ENCODE measurements at regions not wholly inside any gene's neighbourhood (a gene's known extent, or its start where the extent isn't known, plus 50 kb on each side); places are given as distances from the start of the nearest gene placed in this dataset.

DNA sequence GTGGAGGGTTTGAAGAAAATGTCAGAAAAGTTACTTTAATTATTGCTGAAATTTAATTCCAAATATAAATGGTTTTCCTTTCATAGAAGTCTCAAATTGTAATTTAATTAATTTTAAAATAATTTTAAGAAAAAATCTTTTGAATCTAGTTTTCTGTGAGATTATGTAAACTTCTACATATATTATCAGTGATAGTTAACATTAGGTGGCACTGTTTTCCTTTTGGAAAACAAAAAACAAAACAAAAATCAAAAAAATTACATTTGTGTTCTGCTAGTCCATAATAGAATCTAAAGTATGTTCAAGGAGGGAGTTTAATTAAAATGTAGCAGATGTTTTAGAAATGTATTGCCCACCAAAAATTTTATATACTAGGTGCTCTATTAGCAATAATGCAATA is 1456.7 kb downstream of the REEP3 start (continued):
- TF ChIP-seq ZC3H10 (CRISPR knock-in tag; IDR thresholded peaks at IDR 0.05): no peak
- TF ChIP-seq, protein P1, sequence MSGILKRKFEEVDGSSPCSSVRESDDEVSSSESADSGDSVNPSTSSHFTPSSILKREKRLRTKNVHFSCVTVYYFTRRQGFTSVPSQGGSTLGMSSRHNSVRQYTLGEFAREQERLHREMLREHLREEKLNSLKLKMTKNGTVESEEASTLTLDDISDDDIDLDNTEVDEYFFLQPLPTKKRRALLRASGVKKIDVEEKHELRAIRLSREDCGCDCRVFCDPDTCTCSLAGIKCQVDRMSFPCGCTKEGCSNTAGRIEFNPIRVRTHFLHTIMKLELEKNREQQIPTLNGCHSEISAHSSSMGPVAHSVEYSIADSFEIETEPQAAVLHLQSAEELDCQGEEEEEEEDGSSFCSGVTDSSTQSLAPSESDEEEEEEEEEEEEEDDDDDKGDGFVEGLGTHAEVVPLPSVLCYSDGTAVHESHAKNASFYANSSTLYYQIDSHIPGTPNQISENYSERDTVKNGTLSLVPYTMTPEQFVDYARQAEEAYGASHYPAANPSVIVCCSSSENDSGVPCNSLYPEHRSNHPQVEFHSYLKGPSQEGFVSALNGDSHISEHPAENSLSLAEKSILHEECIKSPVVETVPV (CRISPR knock-in tag; IDR thresholded peaks at IDR 0.05): no peak

DNA sequence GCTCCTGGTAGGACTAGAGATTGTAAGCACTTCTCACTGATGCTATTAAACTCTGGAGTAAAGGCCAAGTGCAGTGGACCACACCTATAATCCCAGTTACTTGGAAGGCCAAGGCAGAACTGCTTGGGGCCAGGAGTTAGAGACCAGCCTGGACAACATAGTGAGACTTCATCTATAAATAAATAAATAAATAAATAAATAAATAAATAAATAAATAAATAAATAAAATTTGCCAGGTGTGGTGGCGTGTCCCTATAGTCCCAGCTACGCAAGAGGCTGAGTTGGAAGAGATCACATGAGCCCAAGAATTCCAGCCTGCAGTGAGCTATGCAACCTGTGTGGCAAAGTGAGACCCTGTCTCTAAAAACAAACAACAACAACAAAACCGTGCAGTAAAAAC is 1475.7 kb downstream of the REEP3 start:
- TF ChIP-seq OSR1 (CRISPR knock-in tag; IDR thresholded peaks at IDR 0.05): no peak
- TF ChIP-seq ISL1 (CRISPR knock-in tag; IDR thresholded peaks at IDR 0.05): no peak
- TF ChIP-seq CSDC2 (CRISPR knock-in tag; IDR thresholded peaks at IDR 0.05): no peak
- TF ChIP-seq TCF4 (CRISPR knock-in tag; IDR thresholded peaks at IDR 0.05; ENCODE audit: borderline replicate concordance): no peak
- no peak for TF ChIP-seq PPARA (CRISPR knock-in tag; IDR thresholded peaks at IDR 0.05; ENCODE audit: borderline replicate concordance)
- no peak for TF ChIP-seq BACH2 (CRISPR knock-in tag; IDR thresholded peaks at IDR 0.05; ENCODE audit: borderline replicate concordance)
- TF ChIP-seq, protein P2, sequence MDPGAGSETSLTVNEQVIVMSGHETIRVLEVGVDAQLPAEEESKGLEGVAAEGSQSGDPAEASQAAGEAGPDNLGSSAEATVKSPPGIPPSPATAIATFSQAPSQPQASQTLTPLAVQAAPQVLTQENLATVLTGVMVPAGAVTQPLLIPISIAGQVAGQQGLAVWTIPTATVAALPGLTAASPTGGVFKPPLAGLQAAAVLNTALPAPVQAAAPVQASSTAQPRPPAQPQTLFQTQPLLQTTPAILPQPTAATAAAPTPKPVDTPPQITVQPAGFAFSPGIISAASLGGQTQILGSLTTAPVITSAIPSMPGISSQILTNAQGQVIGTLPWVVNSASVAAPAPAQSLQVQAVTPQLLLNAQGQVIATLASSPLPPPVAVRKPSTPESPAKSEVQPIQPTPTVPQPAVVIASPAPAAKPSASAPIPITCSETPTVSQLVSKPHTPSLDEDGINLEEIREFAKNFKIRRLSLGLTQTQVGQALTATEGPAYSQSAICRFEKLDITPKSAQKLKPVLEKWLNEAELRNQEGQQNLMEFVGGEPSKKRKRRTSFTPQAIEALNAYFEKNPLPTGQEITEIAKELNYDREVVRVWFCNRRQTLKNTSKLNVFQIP (CRISPR knock-in tag; IDR thresholded peaks at IDR 0.05; ENCODE audit: borderline replicate concordance, low read depth): no peak
- TF ChIP-seq ZC3H10 (CRISPR knock-in tag; IDR thresholded peaks at IDR 0.05): no peak
- TF ChIP-seq ESRRG (CRISPR knock-in tag; IDR thresholded peaks at IDR 0.05): no peak
- no peak for TF ChIP-seq ARNTL (CRISPR knock-in tag; IDR thresholded peaks at IDR 0.05; ENCODE audit: borderline replicate concordance, low read depth)
- no peak for TF ChIP-seq SNAI2 (CRISPR knock-in tag; IDR thresholded peaks at IDR 0.05)
- TF ChIP-seq TOX (CRISPR knock-in tag; IDR thresholded peaks at IDR 0.05; ENCODE audit: borderline replicate concordance): no peak
- TF ChIP-seq, protein P3, sequence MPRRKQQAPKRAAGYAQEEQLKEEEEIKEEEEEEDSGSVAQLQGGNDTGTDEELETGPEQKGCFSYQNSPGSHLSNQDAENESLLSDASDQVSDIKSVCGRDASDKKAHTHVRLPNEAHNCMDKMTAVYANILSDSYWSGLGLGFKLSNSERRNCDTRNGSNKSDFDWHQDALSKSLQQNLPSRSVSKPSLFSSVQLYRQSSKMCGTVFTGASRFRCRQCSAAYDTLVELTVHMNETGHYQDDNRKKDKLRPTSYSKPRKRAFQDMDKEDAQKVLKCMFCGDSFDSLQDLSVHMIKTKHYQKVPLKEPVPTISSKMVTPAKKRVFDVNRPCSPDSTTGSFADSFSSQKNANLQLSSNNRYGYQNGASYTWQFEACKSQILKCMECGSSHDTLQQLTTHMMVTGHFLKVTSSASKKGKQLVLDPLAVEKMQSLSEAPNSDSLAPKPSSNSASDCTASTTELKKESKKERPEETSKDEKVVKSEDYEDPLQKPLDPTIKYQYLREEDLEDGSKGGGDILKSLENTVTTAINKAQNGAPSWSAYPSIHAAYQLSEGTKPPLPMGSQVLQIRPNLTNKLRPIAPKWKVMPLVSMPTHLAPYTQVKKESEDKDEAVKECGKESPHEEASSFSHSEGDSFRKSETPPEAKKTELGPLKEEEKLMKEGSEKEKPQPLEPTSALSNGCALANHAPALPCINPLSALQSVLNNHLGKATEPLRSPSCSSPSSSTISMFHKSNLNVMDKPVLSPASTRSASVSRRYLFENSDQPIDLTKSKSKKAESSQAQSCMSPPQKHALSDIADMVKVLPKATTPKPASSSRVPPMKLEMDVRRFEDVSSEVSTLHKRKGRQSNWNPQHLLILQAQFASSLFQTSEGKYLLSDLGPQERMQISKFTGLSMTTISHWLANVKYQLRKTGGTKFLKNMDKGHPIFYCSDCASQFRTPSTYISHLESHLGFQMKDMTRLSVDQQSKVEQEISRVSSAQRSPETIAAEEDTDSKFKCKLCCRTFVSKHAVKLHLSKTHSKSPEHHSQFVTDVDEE (CRISPR knock-in tag; IDR thresholded peaks at IDR 0.05): no peak
- TF ChIP-seq ZNF70 (CRISPR knock-in tag; IDR thresholded peaks at IDR 0.05): no peak
- no peak for TF ChIP-seq ZFP30 (CRISPR knock-in tag; IDR thresholded peaks at IDR 0.05)
- no peak for TF ChIP-seq ZNF565 (CRISPR knock-in tag; conservative IDR thresholded peaks at IDR 0.05; ENCODE audit: low read depth)
- TF ChIP-seq, protein P4, sequence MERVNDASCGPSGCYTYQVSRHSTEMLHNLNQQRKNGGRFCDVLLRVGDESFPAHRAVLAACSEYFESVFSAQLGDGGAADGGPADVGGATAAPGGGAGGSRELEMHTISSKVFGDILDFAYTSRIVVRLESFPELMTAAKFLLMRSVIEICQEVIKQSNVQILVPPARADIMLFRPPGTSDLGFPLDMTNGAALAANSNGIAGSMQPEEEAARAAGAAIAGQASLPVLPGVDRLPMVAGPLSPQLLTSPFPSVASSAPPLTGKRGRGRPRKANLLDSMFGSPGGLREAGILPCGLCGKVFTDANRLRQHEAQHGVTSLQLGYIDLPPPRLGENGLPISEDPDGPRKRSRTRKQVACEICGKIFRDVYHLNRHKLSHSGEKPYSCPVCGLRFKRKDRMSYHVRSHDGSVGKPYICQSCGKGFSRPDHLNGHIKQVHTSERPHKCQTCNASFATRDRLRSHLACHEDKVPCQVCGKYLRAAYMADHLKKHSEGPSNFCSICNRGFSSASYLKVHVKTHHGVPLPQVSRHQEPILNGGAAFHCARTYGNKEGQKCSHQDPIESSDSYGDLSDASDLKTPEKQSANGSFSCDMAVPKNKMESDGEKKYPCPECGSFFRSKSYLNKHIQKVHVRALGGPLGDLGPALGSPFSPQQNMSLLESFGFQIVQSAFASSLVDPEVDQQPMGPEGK (CRISPR knock-in tag; IDR thresholded peaks at IDR 0.05; ENCODE audit: borderline replicate concordance): no peak
- ATAC-seq: no peak

DNA sequence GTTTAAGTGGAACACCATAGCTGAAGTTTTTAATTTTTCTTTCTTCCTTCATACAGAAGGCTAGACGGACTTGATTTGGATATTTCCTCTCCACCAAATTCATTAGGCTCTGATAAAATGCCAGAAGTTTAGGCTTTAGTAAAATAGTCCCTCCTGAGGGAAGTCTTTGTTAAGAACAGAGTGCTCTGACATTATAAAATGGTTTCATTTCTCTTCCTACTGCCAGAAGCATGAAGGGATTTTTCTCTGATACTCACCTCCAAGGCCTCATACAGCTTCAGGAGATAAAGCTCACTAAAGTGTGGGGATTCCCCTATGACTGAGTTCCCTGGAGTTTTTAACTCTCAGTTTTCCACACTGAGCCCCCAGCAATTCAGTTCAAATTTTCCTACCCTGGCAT is 1489.6 kb downstream of the REEP3 start:
- TF ChIP-seq SNAI2 (CRISPR knock-in tag; IDR thresholded peaks at IDR 0.05) (no peak), ZNF565 (CRISPR knock-in tag; conservative IDR thresholded peaks at IDR 0.05; ENCODE audit: low read depth) (no peak), ZNF8 (CRISPR knock-in tag; IDR thresholded peaks at IDR 0.05) (no peak), GLIS3 (CRISPR knock-in tag; IDR thresholded peaks at IDR 0.05) (no peak), BACH2 (CRISPR knock-in tag; IDR thresholded peaks at IDR 0.05; ENCODE audit: borderline replicate concordance) (no peak), RARB (CRISPR knock-in tag; IDR thresholded peaks at IDR 0.05) (no peak)
- TF ChIP-seq, protein P3 (CRISPR knock-in tag; IDR thresholded peaks at IDR 0.05): no peak
- TF ChIP-seq, protein P2 (CRISPR knock-in tag; IDR thresholded peaks at IDR 0.05; ENCODE audit: borderline replicate concordance, low read depth): no peak

More for the DNA sequence above, 1489.6 kb downstream of the REEP3 start:
- no peak for ATAC-seq
